ENCODE measurements at regions not wholly inside any gene's neighbourhood (a gene's known extent, or its start where the extent isn't known, plus 50 kb on each side); places are given as distances from the start of the nearest gene placed in this dataset.
"Not testable (repeated sequence)": the region's sequence is repeated elsewhere in the genome, so short reads cannot be mapped to it uniquely, and the experiment has no call there.

DNA sequence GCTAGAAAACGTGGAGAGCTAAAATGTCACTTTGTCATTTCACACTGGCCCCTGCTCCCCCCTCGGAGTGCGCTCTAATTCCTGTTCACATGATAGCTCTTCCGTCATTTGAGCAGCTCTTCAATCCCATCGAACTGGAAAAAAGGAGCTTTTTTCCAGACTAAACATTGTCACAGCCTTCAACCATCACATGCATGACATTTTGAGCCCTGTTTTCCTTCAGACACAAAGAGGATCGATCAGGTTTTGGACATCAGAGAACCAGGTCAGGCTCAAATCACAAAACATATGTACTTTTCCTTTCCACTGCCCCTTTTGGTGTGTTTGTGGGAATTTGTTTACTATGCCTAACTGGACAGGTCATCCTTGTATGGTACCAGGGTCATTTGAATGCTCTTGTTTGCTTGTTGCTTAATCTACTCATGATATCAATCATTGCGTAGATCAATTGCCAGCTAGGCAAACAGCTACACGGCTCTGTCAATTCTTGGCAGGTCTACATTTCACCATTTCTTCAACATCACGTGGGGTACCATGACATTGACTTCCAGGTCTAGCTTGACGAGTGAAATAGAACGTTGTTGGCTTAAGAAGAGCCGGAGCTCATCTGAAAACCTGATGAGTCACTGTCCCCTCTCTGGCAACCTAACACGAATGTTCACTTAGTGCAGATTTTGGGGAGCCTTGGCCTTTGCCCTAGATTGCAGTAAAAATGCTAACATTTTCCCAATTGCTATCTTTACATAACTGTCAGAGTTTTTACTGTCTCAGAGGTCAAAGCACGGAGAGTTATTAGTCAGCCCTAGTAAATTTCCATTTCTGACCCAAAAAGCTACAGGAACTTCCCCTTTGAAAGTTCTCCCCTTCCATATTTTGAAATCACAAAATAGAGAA lies 87.3 kb downstream of the LYZL2 start:
- Mint-ChIP-seq H3K4me1 (ENCODE audit: low read depth in 2 of 2) (peaks cover 0 to 2% of the 10 kb centered on the region in 2 donors), H3K27me3 (no peaks in the 10 kb centered on the region), H3K4me3 (no peak overlapping the region), H3K36me3 (ENCODE audit: insufficient read depth) (peaks cover 7% of the 10 kb centered on the region), H3K27ac (peak overlapping the region in 1 of 2 donors; percentile 30), H3K9me3 (no peaks in the 10 kb centered on the region)
- no peak for DNase-seq
- peak; percentile 21 for ATAC-seq (replicated peaks)

DNA sequence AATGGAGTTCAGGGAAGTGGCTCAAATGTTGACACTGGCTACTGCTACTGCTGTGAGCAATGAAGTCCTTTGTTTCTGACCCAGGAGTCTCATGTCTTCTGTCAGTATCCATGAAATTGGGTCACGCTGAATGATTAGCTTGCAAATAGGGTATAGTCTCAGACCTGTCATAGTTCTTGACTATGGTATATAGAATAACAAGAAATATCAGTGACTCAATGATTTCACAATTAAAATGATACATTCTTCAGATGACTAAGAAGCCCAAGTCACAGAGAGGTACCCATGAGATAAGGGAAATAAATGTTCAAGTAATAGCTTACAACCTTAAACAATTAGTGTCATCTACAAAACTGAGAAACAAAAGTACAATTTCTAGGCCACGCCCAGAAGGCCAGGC lies 89.3 kb downstream of the LYZL2 start:
- no peak for ATAC-seq (replicated peaks)
- Mint-ChIP-seq H3K27me3 (no peaks in the 10 kb centered on the region), H3K27ac (no peak overlapping the region)

DNA sequence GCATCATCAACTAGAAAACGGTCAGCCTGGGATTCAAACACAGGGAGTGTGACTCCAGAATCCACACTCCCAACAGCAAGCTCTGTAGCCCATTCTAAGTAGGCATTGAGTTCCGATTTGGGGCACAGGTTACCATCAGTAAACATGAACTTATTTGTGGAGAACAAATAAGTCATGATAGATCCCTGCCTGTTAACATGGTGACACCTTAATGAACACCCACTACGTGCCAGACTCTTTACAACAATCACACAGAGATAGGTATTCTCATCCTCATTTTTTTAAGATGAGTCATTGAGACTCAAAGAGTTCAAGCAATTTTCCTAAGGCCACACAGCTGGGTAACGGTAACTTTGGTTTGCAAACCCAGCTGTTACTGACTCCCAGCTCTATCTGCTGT lies 91.5 kb downstream of the LYZL2 start:
- DNase-seq = no peak
- Mint-ChIP-seq H3K4me1 (ENCODE audit: low read depth in 2 of 2) (peaks cover 9 to 17% of the 10 kb centered on the region in 2 donors), H3K9me3 (no peaks in the 10 kb centered on the region), H3K4me3 (no peak overlapping the region), H3K27me3 (no peaks in the 10 kb centered on the region), H3K36me3 (ENCODE audit: insufficient read depth) (no peaks in the 10 kb centered on the region), H3K27ac (no peak overlapping the region)
- ATAC-seq (replicated peaks) = no peak

More for the DNA sequence above, 89.3 kb downstream of the LYZL2 start:
- H3K9me3 Mint-ChIP-seq = no peaks in the 10 kb centered on the region
- H3K4me1 Mint-ChIP-seq (ENCODE audit: low read depth in 2 of 2) = peaks cover 6 to 7% of the 10 kb centered on the region in 2 donors
- H3K4me3 Mint-ChIP-seq = no peak overlapping the region
- peaks cover 7% of the 10 kb centered on the region for H3K36me3 Mint-ChIP-seq (ENCODE audit: insufficient read depth)
- DNase-seq = no peak

- Mint-ChIP-seq H3K4me1 (ENCODE audit: low read depth in 2 of 2) (peaks cover 12 to 22% of the 10 kb centered on the region in 2 donors), H3K27ac (no peak overlapping the region), H3K9me3 (no peaks in the 10 kb centered on the region), H3K27me3 (no peaks in the 10 kb centered on the region), H3K36me3 (ENCODE audit: insufficient read depth) (no peaks in the 10 kb centered on the region), H3K4me3 (no peak overlapping the region)
- DNase-seq (no peak), ATAC-seq (replicated peaks) (no peak)
Observed at GRCh38 chr10:30537586-30537985, 92.0 kb downstream of the LYZL2 start.

DNA sequence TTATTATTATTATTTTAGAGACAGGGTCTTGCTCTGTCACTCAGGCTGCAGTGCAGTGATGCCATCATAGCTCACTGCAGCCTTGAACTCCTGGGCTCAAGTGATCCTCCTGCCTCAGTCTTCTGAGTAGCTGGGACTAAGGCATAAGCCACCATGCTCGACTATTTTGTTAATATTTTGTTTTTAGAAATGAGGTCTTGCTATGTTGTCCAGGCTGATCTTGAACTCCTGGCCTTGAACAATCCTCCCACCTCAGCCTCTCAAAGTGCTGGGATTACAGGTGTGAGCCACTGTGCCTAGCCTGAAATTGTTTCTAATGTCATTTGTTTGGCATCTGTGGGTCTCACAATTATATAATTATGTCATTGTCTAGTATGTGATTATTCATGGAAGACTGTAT lies 92.4 kb downstream of the LYZL2 start:
- H3K9me3 Mint-ChIP-seq; ATAC-seq (replicated peaks); H3K27ac Mint-ChIP-seq; DNase-seq; H3K27me3 Mint-ChIP-seq; H3K4me3 Mint-ChIP-seq; H3K36me3 Mint-ChIP-seq (ENCODE audit: insufficient read depth): not testable (repeated sequence)
- H3K4me1 Mint-ChIP-seq (ENCODE audit: low read depth in 2 of 2) = peaks cover 13 to 26% of the 10 kb centered on the region in 2 donors

- H3K27me3 Mint-ChIP-seq = no peaks in the 10 kb centered on the region
- peaks cover 16 to 32% of the 10 kb centered on the region in 2 donors for H3K4me1 Mint-ChIP-seq (ENCODE audit: low read depth in 2 of 2)
- no peak overlapping the region for H3K27ac Mint-ChIP-seq
- H3K36me3 Mint-ChIP-seq (ENCODE audit: insufficient read depth) = no peaks in the 10 kb centered on the region
- H3K9me3 Mint-ChIP-seq = no peaks in the 10 kb centered on the region
- H3K4me3 Mint-ChIP-seq = no peak overlapping the region
- DNase-seq (no peak), ATAC-seq (replicated peaks) (no peak)
Observed at GRCh38 chr10:30536578-30536977, 93.0 kb downstream of the LYZL2 start.

DNA sequence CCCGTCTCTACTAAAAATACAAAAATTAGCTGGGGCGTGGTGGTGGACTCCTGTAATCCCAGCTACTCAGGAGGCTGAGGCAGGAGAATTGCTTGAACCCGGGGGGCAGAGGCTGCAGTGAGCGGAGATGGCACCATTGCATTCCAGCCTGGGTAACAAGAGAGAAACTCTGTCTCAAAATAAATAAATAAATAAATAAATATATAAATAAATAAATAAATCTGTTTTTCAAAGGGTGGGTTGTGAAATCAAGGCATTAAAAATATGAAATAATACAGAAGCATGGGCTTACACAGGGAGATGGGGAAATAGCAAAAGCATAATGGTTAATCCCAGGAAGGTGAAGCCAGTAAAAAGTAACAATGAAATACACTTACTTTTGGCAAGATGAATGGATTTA lies 93.9 kb downstream of the LYZL2 start:
- no peak for ATAC-seq (replicated peaks)

GRCh38 chr10:30534465-30535144 lies 94.9 kb downstream of the LYZL2 start:
- Mint-ChIP-seq H3K27me3 (no peaks in the 10 kb centered on the region), H3K9me3 (no peaks in the 10 kb centered on the region), H3K4me1 (ENCODE audit: low read depth in 2 of 2) (peaks cover 24 to 42% of the 10 kb centered on the region in 2 donors), H3K27ac (peak overlapping the region in 1 of 2 donors; percentile 59), H3K4me3 (no peak overlapping the region), H3K36me3 (ENCODE audit: insufficient read depth) (peaks cover 8% of the 10 kb centered on the region)
- DNase-seq (peak; percentile 71 to 75 (median 74)), ATAC-seq (replicated peaks) (peak; percentile 44)

More for the DNA sequence above, 93.9 kb downstream of the LYZL2 start:
- Mint-ChIP-seq H3K36me3 (ENCODE audit: insufficient read depth) (no peaks in the 10 kb centered on the region), H3K4me3 (no peak overlapping the region), H3K27ac (no peak overlapping the region), H3K9me3 (no peaks in the 10 kb centered on the region), H3K4me1 (ENCODE audit: low read depth in 2 of 2) (peaks cover 17 to 33% of the 10 kb centered on the region in 2 donors), H3K27me3 (no peaks in the 10 kb centered on the region)
- DNase-seq = no peak

GRCh38 chr10:30531751-30532530 lies 97.6 kb downstream of the LYZL2 start:
- peak overlapping the region; percentile 76 to 89 for H3K27ac Mint-ChIP-seq
- H3K9me3 Mint-ChIP-seq = no peaks in the 10 kb centered on the region
- ATAC-seq (replicated peaks) = no peak
- no peaks in the 10 kb centered on the region for H3K27me3 Mint-ChIP-seq
- DNase-seq = no peak
- H3K4me1 Mint-ChIP-seq (ENCODE audit: low read depth in 2 of 2) = peaks cover 44 to 67% of the 10 kb centered on the region in 2 donors
- H3K4me3 Mint-ChIP-seq = peak overlapping the region; percentile 27 to 37
- peaks cover 16% of the 10 kb centered on the region for H3K36me3 Mint-ChIP-seq (ENCODE audit: insufficient read depth)

- peak overlapping the region; percentile 84 to 91 for H3K4me3 Mint-ChIP-seq
- H3K36me3 Mint-ChIP-seq (ENCODE audit: insufficient read depth) = peaks cover 26% of the 10 kb centered on the region
- no peaks in the 10 kb centered on the region for H3K27me3 Mint-ChIP-seq
- ATAC-seq (replicated peaks) = peak; percentile 87
- H3K9me3 Mint-ChIP-seq = no peaks in the 10 kb centered on the region
- peaks cover 58 to 75% of the 10 kb centered on the region in 2 donors for H3K4me1 Mint-ChIP-seq (ENCODE audit: low read depth in 2 of 2)
- DNase-seq = peak; percentile 79 to 81 (median 80)
- H3K27ac Mint-ChIP-seq = peak overlapping the region; percentile 97 to 98
Observed at GRCh38 chr10:30529373-30529998, 95.5 kb downstream of the MAP3K8 start.

- Mint-ChIP-seq H3K9me3 (no peaks in the 10 kb centered on the region), H3K4me1 (ENCODE audit: low read depth in 2 of 2) (peaks cover 57 to 75% of the 10 kb centered on the region in 2 donors), H3K27me3 (no peaks in the 10 kb centered on the region), H3K36me3 (ENCODE audit: insufficient read depth) (peaks cover 26% of the 10 kb centered on the region), H3K27ac (peak overlapping the region; percentile 97 to 98), H3K4me3 (peak overlapping the region; percentile 70 to 84)
- ATAC-seq (replicated peaks) (no peak), DNase-seq (no peak)
Observed at GRCh38 chr10:30528429-30528786, 94.4 kb downstream of the MAP3K8 start.

DNA sequence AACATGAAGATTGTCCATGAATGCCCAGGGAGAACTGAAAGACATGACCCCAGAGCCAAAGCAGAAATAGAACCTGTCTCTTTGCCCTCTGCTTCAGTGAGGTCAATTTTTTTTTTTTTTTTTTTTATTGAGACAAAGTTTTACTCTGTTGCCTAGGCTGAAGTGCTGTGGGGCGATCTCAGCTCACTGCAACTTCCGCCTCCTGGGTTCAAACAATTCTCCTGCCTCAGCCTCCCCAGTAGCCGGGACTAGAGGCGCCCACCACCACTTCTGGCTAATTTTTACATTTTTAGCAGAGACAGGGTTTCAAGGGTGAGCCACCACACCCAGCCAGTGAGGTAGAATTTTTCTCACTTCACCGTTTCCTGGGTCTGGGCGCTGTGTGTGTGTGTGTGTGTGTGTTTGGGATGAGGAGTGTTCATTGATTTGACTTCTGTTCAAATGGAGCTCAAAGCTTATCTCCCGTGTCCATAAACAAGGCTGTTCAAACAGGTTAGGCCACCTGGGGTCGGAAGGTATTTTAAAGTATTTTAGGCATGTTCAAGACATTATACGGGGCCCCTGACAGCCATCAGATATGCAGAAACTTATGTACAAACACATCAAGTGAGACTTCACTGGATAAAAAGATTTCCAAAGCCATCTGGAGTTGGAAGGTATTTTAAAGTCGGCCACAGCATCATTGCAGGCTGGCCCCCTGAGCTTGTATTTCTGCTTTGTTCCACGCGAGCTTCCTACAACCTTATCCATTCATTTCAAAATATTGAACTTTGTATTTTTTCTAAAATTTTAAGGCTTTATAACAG lies 93.8 kb downstream of the MAP3K8 start:
- peaks cover 29% of the 10 kb centered on the region for H3K36me3 Mint-ChIP-seq (ENCODE audit: insufficient read depth)
- DNase-seq = peak in 2 of 3 experiments; percentile 17 to 40
- no peaks in the 10 kb centered on the region for H3K27me3 Mint-ChIP-seq
- H3K27ac Mint-ChIP-seq = peak overlapping the region; percentile 97 to 98
- peak overlapping the region; percentile 70 to 84 for H3K4me3 Mint-ChIP-seq
- no peaks in the 10 kb centered on the region for H3K9me3 Mint-ChIP-seq
- peaks cover 61 to 75% of the 10 kb centered on the region in 2 donors for H3K4me1 Mint-ChIP-seq (ENCODE audit: low read depth in 2 of 2)
- no peak for ATAC-seq (replicated peaks)

Data from effector memory CD8-positive, alpha-beta T cell (primary cell).